AG04449 (cell line): ENCODE measurements at regions not wholly inside any gene's neighbourhood (a gene's known extent, or its start where the extent isn't known, plus 50 kb on each side); places are given as distances from the start of the nearest gene placed in this dataset.

Experiments used
- CTCF ChIA-PET: fragments of 350-600 bp; formaldehyde crosslinking; extraction: SDS; loops from one replicate; lab custom pipeline; 2021; ENCODE audit warnings: antibody characterized with exemption; lab: Yijun Ruan, JAX
- POLR2A ChIA-PET: fragments of 400-600, 350-600 bp; formaldehyde crosslinking; extraction: SDS; loops from one replicate; lab custom pipeline; 2020; ENCODE audit warnings: antibody characterized with exemption, inconsistent platforms; lab: Yijun Ruan, JAX
- DNase-seq: peaks from one replicate; pipeline ENCODE4 v3.0.0-alpha.2; 2010; ENCODE audit warnings: low read depth, low spot score
- H3K4me3 ChIP-seq: 2 replicates; pipeline ENCODE4 v1.5.1; 2011; ENCODE audit warnings: low read depth, mild to moderate bottlenecking, control low read depth, low read length
- TF ChIP-seq, protein P1 (sequence below): IDR thresholded peaks from one replicate; pipeline ENCODE4 v1.5.1; 2011; ENCODE audit warnings: mild to moderate bottlenecking, moderate library complexity, low read length, control low read depth, inconsistent platforms; ENCODE audit not compliant: insufficient read depth; ENCODE audit errors: missing control alignments

DNA sequence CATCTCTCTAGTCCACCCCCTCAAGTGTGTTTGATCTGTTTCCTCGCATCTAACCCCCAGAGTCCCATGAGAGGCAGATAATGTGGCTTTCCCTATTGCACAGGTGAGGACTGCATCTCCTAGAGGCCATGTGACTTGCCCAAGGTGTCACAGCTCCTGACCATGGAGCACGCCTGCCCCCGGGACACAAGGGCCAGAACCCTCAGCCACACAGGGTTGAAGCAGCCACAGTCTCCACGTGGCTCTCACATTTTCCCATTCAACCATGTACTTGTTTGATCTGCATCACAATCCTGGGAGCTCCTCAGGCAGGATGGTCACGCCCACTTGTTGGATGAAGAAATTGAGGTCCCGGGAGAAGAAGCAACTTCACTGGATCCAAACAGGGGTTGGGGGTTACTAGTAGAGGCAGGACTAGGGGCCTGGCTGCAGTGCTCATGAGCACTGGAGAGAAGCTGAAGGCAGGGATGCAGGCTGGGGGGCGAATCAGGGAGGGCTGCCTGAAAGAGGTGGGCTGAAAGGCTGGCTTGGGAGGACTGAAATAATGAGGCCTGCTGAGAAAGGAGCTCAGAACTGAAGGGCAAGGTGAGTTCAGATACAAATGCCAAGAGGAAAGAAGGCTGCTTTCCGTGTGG, 207.9 kb downstream of the PTPRU start:
- ChIA-PET POLR2A (no interaction called here), CTCF (interaction anchor here (1.1 kb wide), 1 partner anchor 11 kb away, joined by 3 read pairs; no protein-coding TSS in a partner anchor)

DNA sequence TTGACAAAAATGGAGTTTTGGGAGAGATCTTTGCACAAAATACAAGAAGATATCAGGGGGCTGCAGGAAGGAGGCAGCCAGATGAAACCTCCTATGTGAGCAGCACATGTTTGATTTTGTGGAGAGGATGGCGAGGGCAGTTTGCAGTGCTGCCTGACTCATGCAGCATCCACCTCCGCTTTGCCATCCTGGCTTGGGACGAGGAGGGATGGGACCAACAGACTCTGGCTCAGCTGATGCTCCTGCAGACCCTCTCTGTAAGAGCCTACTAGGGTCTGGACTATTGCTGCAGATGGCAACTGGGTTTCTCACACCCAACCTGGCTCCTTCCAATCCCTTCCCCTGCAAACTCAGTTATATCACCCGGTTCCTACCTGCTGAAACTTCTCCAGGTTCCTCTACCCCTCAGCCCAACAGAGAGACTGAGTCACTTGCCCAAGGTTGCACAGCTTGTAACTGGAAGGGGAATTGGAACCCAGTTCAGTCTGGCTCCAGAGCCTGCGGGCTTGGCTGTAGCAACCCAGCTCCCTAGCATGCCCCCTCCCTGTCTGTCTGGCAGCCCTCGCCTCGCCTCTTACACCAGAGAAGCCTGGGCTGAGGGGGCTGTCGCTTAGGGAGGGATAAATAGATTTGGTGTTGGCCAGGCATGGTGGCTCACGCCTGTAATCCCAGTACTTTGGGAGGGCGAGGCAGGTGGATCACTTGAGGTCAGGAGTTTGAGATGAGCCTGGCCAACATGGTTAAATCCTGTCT, 205.8 kb downstream of the PTPRU start:
- TF ChIP-seq, protein P1, sequence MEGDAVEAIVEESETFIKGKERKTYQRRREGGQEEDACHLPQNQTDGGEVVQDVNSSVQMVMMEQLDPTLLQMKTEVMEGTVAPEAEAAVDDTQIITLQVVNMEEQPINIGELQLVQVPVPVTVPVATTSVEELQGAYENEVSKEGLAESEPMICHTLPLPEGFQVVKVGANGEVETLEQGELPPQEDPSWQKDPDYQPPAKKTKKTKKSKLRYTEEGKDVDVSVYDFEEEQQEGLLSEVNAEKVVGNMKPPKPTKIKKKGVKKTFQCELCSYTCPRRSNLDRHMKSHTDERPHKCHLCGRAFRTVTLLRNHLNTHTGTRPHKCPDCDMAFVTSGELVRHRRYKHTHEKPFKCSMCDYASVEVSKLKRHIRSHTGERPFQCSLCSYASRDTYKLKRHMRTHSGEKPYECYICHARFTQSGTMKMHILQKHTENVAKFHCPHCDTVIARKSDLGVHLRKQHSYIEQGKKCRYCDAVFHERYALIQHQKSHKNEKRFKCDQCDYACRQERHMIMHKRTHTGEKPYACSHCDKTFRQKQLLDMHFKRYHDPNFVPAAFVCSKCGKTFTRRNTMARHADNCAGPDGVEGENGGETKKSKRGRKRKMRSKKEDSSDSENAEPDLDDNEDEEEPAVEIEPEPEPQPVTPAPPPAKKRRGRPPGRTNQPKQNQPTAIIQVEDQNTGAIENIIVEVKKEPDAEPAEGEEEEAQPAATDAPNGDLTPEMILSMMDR: no peak
- no peak for DNase-seq
- CTCF ChIA-PET: no interaction called here
- POLR2A ChIA-PET: no interaction called here
- H3K4me3 ChIP-seq: no peak overlapping the region

More for the DNA sequence above, 207.9 kb downstream of the PTPRU start:
- DNase-seq: no peak
- no peak overlapping the region for H3K4me3 ChIP-seq
- TF ChIP-seq, protein P1: no peak

DNA sequence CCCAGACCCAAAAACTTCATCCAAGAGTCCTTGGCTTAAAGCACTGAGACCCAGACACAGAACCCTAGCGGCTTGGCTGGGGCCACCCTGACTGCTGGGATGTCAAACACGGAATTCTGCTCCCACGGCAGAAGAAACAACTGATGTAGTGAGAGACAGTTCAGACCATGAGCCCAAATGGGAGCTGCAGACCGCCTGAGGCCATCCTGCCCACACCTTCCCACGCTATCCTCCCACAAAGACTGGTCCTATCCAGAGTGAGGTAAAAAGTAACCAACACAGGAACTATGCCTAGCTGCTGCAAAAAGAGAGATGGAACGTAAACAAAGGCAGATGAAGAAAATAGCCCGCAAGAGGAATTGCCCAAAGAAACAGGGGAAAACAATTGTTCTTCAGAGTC, 203.3 kb downstream of the PTPRU start:
- CTCF ChIA-PET: interaction anchor here (1.5 kb wide), 1 partner anchor 8 kb away, joined by 3 read pairs; no protein-coding TSS in a partner anchor
- TF ChIP-seq, protein P1: no peak

DNA sequence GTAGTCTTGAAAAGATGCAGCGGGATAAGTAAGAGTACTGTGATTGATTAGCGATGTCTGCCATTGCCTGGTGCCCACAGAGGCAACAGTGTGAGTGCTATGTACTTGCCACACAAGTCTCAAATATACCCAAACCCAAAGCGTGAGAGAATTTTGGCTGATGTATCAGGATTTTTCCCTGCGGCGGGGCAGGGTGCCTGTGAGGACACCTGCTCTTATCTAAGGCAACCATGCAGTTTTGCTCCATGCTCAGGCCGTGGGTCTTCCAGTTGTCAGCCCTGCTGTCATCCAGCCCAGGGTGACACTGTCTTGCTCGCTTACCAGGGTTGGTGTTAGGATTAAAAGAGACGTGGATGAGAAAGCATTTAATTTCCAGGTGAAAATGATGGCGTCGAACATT, 202.7 kb downstream of the PTPRU start:
- H3K4me3 ChIP-seq: no peak overlapping the region
- POLR2A ChIA-PET: no interaction called here
- DNase-seq: no peak
- TF ChIP-seq, protein P1: no peak
- CTCF ChIA-PET: no interaction called here

More for the DNA sequence above, 203.3 kb downstream of the PTPRU start:
- POLR2A ChIA-PET: no interaction called here
- DNase-seq: no peak
- no peak overlapping the region for H3K4me3 ChIP-seq

DNA sequence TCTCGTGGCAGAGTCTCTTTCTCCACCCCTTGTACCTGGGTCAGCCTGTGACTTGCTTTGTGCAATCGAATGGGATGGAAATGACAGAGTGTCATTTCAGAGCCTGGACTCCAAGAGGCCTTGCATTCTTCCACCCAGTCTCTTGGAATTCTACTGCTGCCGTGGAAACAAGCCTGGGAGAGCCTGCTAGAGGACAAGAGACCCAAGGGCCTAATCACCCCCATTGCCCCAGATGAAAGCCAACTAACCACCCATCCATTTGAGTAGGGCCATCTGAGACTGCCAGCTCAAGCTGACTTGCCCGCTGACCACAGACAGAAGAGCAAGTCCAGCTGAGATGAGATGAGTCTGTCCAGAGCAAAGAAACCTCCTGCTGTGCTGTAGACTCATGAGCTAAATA, 201.6 kb downstream of the PTPRU start:
- TF ChIP-seq, protein P1: no peak
- no peak overlapping the region for H3K4me3 ChIP-seq
- ChIA-PET CTCF (no interaction called here), POLR2A (no interaction called here)
- no peak for DNase-seq

DNA sequence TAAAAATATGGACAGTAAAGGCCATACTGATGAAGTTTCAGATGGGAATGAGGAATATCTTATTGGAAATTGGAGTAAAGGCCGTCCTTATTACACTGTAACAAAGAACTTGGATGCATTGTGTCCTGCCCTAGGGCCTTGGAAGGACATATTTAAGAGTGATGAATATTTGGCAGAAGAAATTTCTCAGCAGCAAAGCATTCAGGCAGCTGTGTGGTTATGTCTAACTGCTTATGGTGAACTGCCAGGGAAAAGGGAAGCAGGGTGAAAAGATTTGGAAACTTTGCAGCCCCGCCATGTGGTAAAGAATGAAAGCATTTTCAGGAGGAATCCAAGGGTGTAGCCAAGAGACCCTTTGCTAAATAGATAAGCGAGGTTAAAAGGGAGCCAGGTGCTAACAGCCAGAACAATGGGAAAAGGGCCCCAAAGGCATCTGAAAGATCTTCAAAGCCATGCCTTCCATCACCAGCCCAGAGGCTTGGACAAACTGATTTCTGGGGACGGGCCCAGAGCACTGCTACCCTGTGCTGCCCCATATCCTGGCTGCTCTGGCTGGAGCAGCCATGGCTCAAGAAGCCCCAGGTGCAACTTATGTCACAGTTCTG, 200.0 kb downstream of the PTPRU start:
- CTCF ChIA-PET: no interaction called here
- DNase-seq: no peak
- TF ChIP-seq, protein P1: no peak
- no peak overlapping the region for H3K4me3 ChIP-seq
- POLR2A ChIA-PET: no interaction called here
